IPS DF 6.9 (cell line): ENCODE measurements at regions not wholly inside any gene's neighbourhood (a gene's known extent, or its start where the extent isn't known, plus 50 kb on each side); places are given as distances from the start of the nearest gene placed in this dataset.
A peak's percentile ranks its signal among the peaks of the same experiment; 100 is the strongest.

Source experiments
- DNase-seq: peaks from one replicate; pipeline ENCODE4 v3.0.0-alpha.2; 2013; ENCODE audit warnings: low read depth, low spot score
- H3K27ac ChIP-seq: one replicate; pipeline ENCODE4 v1.5.1; 2013; ENCODE audit warnings: low read length, control low read depth
- H3K27me3 ChIP-seq: 2 replicates; pipeline ENCODE4 v1.6.1; 2013; ENCODE audit warnings: mild to moderate bottlenecking, low read length; ENCODE audit not compliant: control insufficient read depth, insufficient read depth
- H3K36me3 ChIP-seq: 2 replicates; pipeline ENCODE4 v1.6.1; 2013; ENCODE audit warnings: low read length; ENCODE audit not compliant: control insufficient read depth, insufficient read depth
- H3K4me1 ChIP-seq: 2 replicates; pipeline ENCODE4 v1.6.1; 2013; ENCODE audit warnings: low read length; ENCODE audit not compliant: control insufficient read depth, insufficient read depth
- H3K4me3 ChIP-seq: 2 replicates; pipeline ENCODE4 v1.5.1; 2013; ENCODE audit warnings: mild to moderate bottlenecking, low read length
- H3K9me3 ChIP-seq: 2 replicates; pipeline ENCODE4 v1.6.1; 2013; ENCODE audit warnings: low read length, inconsistent platforms; ENCODE audit not compliant: control insufficient read depth, insufficient read depth
- WGBS: extraction: QIAGEN DNeasy Blood & Tissue Kit; methylation state at CpG from one replicate; pipeline ENCODE4 v1.1.7; 2013; ENCODE audit warnings: mixed read lengths, missing lambda C conversion rate; ENCODE audit not compliant: insufficient read length, insufficient coverage; 5-methylcytosine and 5-hydroxymethylcytosine counted together

DNA sequence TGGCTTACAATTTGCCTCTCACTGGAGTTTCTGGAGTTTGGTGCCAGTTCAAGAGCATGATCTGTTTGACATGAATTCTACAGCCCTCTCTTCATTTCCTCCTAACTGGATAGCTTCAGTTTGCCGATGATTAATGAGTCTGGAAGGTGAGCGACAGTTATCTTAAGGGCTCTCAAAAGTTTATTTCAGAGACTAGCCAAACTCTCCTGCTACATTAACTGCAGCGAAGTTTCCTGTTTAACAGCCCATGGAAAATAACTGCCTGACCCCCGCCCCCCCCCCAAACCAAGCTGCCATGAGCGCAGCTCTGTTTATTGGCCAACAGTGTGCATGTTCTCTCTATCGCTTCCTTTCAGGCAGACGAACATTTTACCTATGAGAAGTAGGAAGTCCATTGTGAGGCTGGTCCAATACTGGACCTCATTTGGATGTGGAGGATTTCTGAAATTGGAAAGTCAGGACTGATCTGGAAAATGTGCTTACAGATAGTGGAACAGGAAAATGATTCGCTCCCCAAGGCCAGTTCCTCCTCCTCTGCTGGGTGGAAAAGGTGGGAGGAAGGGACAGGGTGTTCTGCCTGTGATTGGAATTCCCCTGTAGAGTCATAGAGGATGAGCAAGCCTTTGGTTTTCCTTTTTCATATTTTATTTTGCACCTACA is 522.2 kb upstream of the JAG1 start:
- H3K4me1 ChIP-seq, result no peaks in the 10 kb centered on the region
- WGBS, result no CpG with 5 or more reads among the region's 8 CpGs
- H3K27ac ChIP-seq, result no peak overlapping the region
- H3K36me3 ChIP-seq, result no peaks in the 10 kb centered on the region
- DNase-seq, result no peak
- no peak overlapping the region for H3K4me3 ChIP-seq
- no peaks in the 10 kb centered on the region for H3K9me3 ChIP-seq
- H3K27me3 ChIP-seq, result no peaks in the 10 kb centered on the region

GRCh38 chr20:11197851-11198250 is 524.1 kb upstream of the JAG1 start:
- Histone ChIP-seq H3K4me3 (no peak overlapping the region), H3K36me3 (no peaks in the 10 kb centered on the region), H3K9me3 (no peaks in the 10 kb centered on the region), H3K27ac (no peak overlapping the region), H3K4me1 (no peaks in the 10 kb centered on the region), H3K27me3 (no peaks in the 10 kb centered on the region)
- DNase-seq, result no peak

- H3K4me3 ChIP-seq, result no peak overlapping the region
- H3K27me3 ChIP-seq, result no peaks in the 10 kb centered on the region
- no peak overlapping the region for H3K27ac ChIP-seq
- H3K4me1 ChIP-seq, result no peaks in the 10 kb centered on the region
- H3K9me3 ChIP-seq, result no peaks in the 10 kb centered on the region
- H3K36me3 ChIP-seq, result no peaks in the 10 kb centered on the region
- DNase-seq, result no peak
These were observed 526.6 kb upstream of the JAG1 start for GRCh38 chr20:11200423-11200822.

DNA sequence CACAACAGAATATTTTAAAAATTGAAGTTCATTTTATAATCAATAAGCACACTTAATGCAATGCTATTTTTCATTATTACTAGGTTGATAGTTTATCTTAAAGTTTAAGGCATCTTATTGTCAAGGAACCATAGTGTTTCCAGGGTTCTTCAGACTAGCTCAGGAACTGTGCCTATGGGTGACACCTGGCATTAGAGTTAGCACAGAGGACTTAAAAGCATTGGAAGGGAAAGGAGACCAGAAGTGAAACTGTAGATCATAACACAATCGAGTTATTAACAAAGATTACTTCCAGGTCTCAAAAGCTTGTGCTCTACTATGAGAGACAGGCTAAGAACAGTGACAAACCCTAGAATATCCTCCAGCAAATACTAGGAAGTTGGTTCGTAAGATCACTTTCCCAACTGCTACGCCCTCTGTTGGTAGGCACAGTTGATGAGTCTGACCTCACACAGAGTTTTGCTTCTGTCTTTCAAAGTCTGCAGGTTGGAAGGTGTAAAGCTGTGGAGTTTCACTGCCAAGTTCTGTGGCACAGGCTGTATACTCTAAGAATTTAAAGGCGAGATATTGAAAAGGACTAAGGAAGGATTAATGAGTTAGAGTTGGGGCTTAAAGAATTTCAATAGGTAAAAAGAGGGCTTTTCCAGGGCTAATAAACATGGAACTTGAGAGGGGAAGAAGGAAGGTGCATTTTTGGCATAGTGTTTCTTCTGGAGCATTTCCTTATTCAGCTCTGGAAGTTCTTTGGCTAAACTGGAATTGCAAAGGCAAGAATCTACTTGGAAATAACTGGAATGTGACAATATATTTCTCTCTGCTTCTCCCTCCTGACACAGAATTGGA is 531.3 kb upstream of the JAG1 start:
- DNase-seq, result peak; percentile 52
- no peaks in the 10 kb centered on the region for H3K4me1 ChIP-seq

DNA sequence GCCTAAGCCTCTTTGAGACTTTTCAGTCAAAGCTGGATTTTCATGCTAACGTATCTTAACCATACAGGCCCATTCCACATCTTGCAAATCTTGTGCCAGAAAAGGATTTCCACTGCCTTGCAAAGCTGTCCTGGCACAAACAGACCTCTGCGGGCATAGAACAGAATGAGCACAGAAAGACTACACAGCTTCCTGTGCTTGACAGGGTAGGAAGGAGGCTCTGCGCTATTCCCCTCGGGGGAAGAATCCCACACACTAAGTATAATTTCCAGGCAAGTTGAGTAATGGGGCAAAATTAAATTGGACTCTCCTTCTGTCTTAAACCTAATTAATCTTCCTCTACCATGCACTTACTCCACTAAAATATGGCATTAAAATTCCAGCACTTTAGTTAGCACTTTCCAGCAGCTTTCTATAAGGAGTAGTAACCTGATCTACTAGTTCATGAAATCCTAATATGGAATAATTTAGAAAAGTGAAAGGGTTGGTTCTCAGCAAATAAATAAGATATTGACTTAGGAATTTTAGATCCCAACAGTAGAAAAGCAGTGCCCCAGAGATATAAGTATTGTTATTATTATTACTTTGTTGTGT is 532.1 kb upstream of the JAG1 start:
- Histone ChIP-seq H3K4me1 (no peaks in the 10 kb centered on the region), H3K9me3 (no peaks in the 10 kb centered on the region), H3K36me3 (no peaks in the 10 kb centered on the region), H3K4me3 (no peak overlapping the region), H3K27ac (no peak overlapping the region), H3K27me3 (no peaks in the 10 kb centered on the region)
- no peak for DNase-seq
- no CpG with 5 or more reads among the region's 4 CpGs for whole genome bisulfite sequencing

More for the DNA sequence above, 531.3 kb upstream of the JAG1 start:
- no peak overlapping the region for H3K4me3 ChIP-seq
- no CpG with 5 or more reads among the region's 4 CpGs for WGBS
- H3K27me3 ChIP-seq, result no peaks in the 10 kb centered on the region
- H3K36me3 ChIP-seq, result no peaks in the 10 kb centered on the region
- H3K27ac ChIP-seq, result no peak overlapping the region
- H3K9me3 ChIP-seq, result no peaks in the 10 kb centered on the region

DNA sequence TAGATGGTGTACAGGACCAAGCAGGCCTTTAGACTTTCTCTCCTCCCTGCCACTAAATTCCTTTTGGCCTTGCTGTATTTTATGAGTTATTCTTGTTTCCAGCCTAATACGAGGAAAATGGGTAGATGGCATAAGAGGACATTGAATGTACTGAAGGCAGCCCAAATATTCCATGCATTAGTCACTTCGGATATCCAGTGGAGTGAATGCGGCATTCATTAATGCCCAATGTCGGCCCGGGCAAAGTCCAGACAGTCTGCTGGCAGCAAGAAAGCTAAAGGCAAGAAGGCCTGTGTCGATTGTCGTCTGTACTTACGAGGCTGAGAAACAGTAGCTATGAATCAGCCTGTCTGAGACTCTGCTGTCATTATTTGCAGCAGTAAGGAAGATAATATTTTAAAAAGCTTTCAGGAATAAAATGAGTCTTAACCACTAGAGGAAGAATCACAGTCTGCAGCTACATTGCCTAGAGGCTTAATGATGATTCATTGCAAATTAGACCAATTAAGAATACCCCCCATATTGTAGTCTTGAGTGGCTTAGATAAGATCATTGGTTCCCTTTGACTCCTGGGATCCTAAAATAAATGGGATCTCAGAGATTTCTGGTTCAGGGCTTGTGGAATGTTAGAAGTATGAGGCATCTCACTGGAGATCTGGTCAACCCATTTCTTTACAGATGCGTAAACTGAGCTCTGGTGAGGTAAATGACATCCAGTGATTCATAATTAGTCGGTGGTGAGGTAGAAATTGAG is 534.1 kb upstream of the JAG1 start:
- WGBS, result no CpG with 5 or more reads among the region's 10 CpGs
- DNase-seq, result no peak
- H3K9me3 ChIP-seq, result no peaks in the 10 kb centered on the region
- H3K27ac ChIP-seq, result no peak overlapping the region
- H3K36me3 ChIP-seq, result no peaks in the 10 kb centered on the region
- no peaks in the 10 kb centered on the region for H3K4me1 ChIP-seq
- H3K4me3 ChIP-seq, result no peak overlapping the region
- no peaks in the 10 kb centered on the region for H3K27me3 ChIP-seq

DNA sequence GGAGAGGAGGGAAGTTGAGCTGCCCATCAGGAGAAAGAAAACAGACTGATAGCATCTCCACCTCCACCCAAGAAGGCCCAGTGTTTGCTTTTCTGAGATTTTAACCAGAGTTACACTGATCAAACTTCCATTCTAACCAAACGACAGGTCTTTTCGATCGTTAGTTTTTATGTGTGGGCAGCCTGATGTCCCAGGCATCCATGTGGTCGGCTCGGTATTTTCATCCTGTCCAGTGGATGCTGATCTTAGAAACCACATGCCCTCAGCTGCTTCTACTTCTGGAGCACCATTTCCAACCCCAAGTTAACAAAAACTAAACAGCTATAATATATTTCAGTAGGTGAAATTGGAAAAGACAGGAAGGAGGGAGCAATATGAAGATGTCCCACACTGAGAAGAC is 536.8 kb upstream of the JAG1 start:
- H3K4me1 ChIP-seq, result peaks cover 2% of the 10 kb centered on the region; the same call in 1 of the 2 replicates
- H3K27me3 ChIP-seq, result no peaks in the 10 kb centered on the region
- no CpG with 5 or more reads among the region's 5 CpGs for WGBS
- no peak overlapping the region for H3K27ac ChIP-seq
- H3K9me3 ChIP-seq, result no peaks in the 10 kb centered on the region
- H3K4me3 ChIP-seq, result no peak overlapping the region
- no peak for DNase-seq
- no peaks in the 10 kb centered on the region for H3K36me3 ChIP-seq

DNA sequence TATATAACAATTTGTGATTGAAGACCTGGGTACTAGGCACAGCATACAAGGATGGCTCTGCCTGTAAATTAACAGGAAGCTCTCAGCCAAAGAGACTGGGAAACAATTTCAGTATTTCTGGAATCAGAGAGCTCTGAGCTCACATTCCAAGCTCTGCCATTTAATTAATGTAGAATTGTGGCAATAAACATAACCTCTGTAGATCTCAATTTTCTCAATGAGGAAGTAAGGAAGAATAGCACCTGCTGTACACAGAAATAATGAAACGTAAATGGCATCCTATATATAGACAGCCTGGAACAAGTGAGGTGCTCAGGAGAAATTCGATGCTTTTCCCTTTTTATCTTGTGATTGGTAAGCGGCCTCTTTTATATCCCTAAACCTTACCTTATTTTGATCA is 538.5 kb upstream of the JAG1 start:
- no peak overlapping the region for H3K27ac ChIP-seq
- no CpG with 5 or more reads among the region's 3 CpGs for WGBS
- no peak for DNase-seq

GRCh38 chr20:11212902-11213301 is 539.1 kb upstream of the JAG1 start:
- no peak overlapping the region for H3K27ac ChIP-seq
- no peak for DNase-seq
- no peaks in the 10 kb centered on the region for H3K36me3 ChIP-seq
- H3K4me1 ChIP-seq, result peaks cover 2% of the 10 kb centered on the region; the same call in 1 of the 2 replicates
- H3K4me3 ChIP-seq, result no peak overlapping the region
- no CpG with 5 or more reads among the region's 5 CpGs for WGBS
- H3K27me3 ChIP-seq, result no peaks in the 10 kb centered on the region
- no peaks in the 10 kb centered on the region for H3K9me3 ChIP-seq

More for the DNA sequence above, 538.5 kb upstream of the JAG1 start:
- Histone ChIP-seq H3K9me3 (no peaks in the 10 kb centered on the region), H3K4me1 (peaks cover 2% of the 10 kb centered on the region; the same call in 1 of the 2 replicates), H3K36me3 (no peaks in the 10 kb centered on the region), H3K27me3 (no peaks in the 10 kb centered on the region), H3K4me3 (no peak overlapping the region)

DNA sequence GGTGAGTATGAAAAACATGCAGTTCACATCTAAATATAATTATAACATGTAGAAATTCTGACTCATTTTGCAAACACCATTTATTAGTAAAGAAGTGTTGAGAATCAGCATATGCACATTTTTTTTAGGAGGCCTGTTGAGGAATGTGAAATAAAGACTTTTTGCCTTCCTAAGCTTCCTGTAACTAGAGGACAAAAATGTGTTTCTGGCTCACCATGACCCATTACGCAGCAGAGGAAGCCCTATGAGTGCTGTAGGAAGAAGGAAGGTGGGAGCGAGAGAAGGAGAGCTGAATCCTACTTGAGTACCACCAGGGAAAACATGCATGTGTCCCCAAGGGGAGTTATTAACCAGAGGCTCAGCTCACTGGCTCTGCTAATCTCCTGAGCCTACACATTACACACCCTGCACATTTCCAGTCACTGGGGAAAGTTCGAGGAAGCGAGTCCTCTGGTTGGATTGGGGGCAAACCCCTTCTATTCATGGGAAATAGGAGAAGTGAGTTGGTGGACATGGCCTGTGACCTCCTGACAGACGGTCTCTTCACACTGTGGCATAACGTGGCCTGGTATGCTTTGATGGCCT is 540.5 kb upstream of the JAG1 start:
- Histone ChIP-seq H3K27me3 (no peaks in the 10 kb centered on the region), H3K27ac (no peak overlapping the region), H3K9me3 (no peaks in the 10 kb centered on the region), H3K4me3 (no peak overlapping the region), H3K4me1 (peaks cover 2% of the 10 kb centered on the region; the same call in 1 of the 2 replicates), H3K36me3 (no peaks in the 10 kb centered on the region)
- no peak for DNase-seq
- WGBS, result no CpG with 5 or more reads among the region's 6 CpGs
